ENCODE measurements at regions not wholly inside any gene's neighbourhood (a gene's known extent, or its start where the extent isn't known, plus 50 kb on each side); places are given as distances from the start of the nearest gene placed in this dataset.

- TF ChIP-seq EZH2 (IDR thresholded peaks at IDR 0.05; ENCODE audit: low read length, missing control alignments): no peak
- no peak for TF ChIP-seq CTCF (conservative IDR thresholded peaks at IDR 0.05 in 1 of 2, IDR thresholded peaks at IDR 0.05 in 1 of 2; ENCODE audit: low read depth in 1 of 2, low read length in 2 of 2)
Measured at GRCh38 chr14:41993687-41994086, 387.0 kb downstream of the LRFN5 start.
